ENCODE measurements at regions not wholly inside any gene's neighbourhood (a gene's known extent, or its start where the extent isn't known, plus 50 kb on each side); places are given as distances from the start of the nearest gene placed in this dataset.

- H2BK120ac ChIP-seq (ENCODE audit: low read depth, low read length) = no peak overlapping the region
- intact Hi-C loops (cut with micrococcal nuclease) (no loop called here), in situ Hi-C loops (cut with MboI; ENCODE audit: low sequenced_read_pairs) (no loop called here), dilution Hi-C loops (cut with HindIII; ENCODE audit: low sequenced_read_pairs, unreplicated experiment) (no loop called here)
- no peak overlapping the region for H3K4me3 ChIP-seq (ENCODE audit: insufficient read depth, low read depth, low read length)
- DNase-seq = no peak
- no peaks in the 10 kb centered on the region for H3K4me1 ChIP-seq (ENCODE audit: control insufficient read depth, insufficient read depth, low read length)
- no peak overlapping the region for H2BK15ac ChIP-seq (ENCODE audit: low read depth, low read length)
- H3K9ac ChIP-seq (ENCODE audit: low read depth, low read length) = no peak overlapping the region
- no peak overlapping the region for H3K27ac ChIP-seq (ENCODE audit: insufficient read depth, low read length)
- H3K9me3 ChIP-seq (ENCODE audit: control insufficient read depth, insufficient read depth, low read length) = no peaks in the 10 kb centered on the region; the same call in 1 of the 2 replicates
- H2BK20ac ChIP-seq (ENCODE audit: low read depth, low read length) = no peak overlapping the region
- no peak overlapping the region for H3K23ac ChIP-seq (ENCODE audit: low read depth, low read length)
- ChIA-PET CTCF (no interaction called here), POLR2A (ENCODE audit: unreplicated experiment) (no interaction called here)
- no peaks in the 10 kb centered on the region; the same call in 1 of the 2 replicates for H3K27me3 ChIP-seq (ENCODE audit: control insufficient read depth, insufficient read depth, low read length)
- H2AK5ac ChIP-seq (ENCODE audit: low read depth, low read length) = no peak overlapping the region
- no peak overlapping the region for H3K56ac ChIP-seq (ENCODE audit: extremely low read depth, insufficient read depth, low read length)
- H3K79me1 ChIP-seq (ENCODE audit: low read depth in 1 of 2, low read length in 2 of 2) = no peaks in the 10 kb centered on the region
- no peak overlapping the region for H3K4me2 ChIP-seq (ENCODE audit: low read depth, low read length)
- no peaks in the 10 kb centered on the region for H4K20me1 ChIP-seq (ENCODE audit: insufficient read depth, low read length)
- BruUV-seq (replicated peaks) = no TSS peak
- no peak overlapping the region for H3K4ac ChIP-seq (ENCODE audit: low read depth, low read length)
- H3K18ac ChIP-seq (ENCODE audit: low read depth, low read length) = no peak overlapping the region
- H4K91ac ChIP-seq (ENCODE audit: insufficient read depth, low read depth, low read length) = no peak overlapping the region
- 33% methylated on average over 2 of the region's 8 CpGs; no CpG with 5 or more reads in 1 of the 2 experiments for WGBS, 2 experiments (ENCODE audit: extremely low coverage in 2 of 2, insufficient read length in 1 of 2)
- no peak overlapping the region for H2AFZ ChIP-seq (replicated peaks; ENCODE audit: low read length, poor library complexity)
- ATAC-seq (ENCODE audit: low read depth) = no peak
- H4K5ac ChIP-seq (ENCODE audit: low read depth, low read length) = no peak overlapping the region
- no peak overlapping the region for H3K14ac ChIP-seq (replicated peaks; ENCODE audit: low read depth, low read length)
- no peak overlapping the region for H2AK9ac ChIP-seq (replicated peaks; ENCODE audit: low read depth, low read length, poor library complexity)
- no peak overlapping the region for H2BK5ac ChIP-seq (ENCODE audit: low read depth, low read length, poor library complexity, severe bottlenecking)
- no peaks in the 10 kb centered on the region for H3K36me3 ChIP-seq (ENCODE audit: control insufficient read depth, insufficient read depth, low read length)
- no peak overlapping the region for H4K8ac ChIP-seq (ENCODE audit: low read depth in 2 of 2, low read length in 2 of 2)
- TF ChIP-seq MAFK (IDR thresholded peaks at IDR 0.05; ENCODE audit: low read depth, low read length) (no peak), RCOR1 (IDR thresholded peaks at IDR 0.05; ENCODE audit: insufficient replicate concordance, low read length) (no peak), FOS (IDR thresholded peaks at IDR 0.05; ENCODE audit: low read depth, low read length) (no peak), POLR2A (IDR thresholded peaks at IDR 0.05; ENCODE audit: low read depth, low read length) (no peak), CHD1 (IDR thresholded peaks at IDR 0.05; ENCODE audit: low read depth, low read length) (no peak), BHLHE40 (IDR thresholded peaks at IDR 0.05; ENCODE audit: low read depth, low read length) (no peak), RAD21 (IDR thresholded peaks at IDR 0.05; ENCODE audit: low read length) (no peak), RFX5 (IDR thresholded peaks at IDR 0.05; ENCODE audit: low read depth, low read length) (no peak), MXI1 (IDR thresholded peaks at IDR 0.05; ENCODE audit: borderline replicate concordance, low read depth, low read length) (no peak), CEBPB (IDR thresholded peaks at IDR 0.05; ENCODE audit: low read depth, low read length) (no peak), MAZ (IDR thresholded peaks at IDR 0.05; ENCODE audit: borderline replicate concordance, low read depth, low read length) (no peak), SMC3 (IDR thresholded peaks at IDR 0.05; ENCODE audit: low read depth, low read length) (no peak), CTCF (conservative IDR thresholded peaks at IDR 0.05; ENCODE audit: low read depth, low read length) (no peak), NFE2L2 (IDR thresholded peaks at IDR 0.05; ENCODE audit: low read depth, low read length) (no peak)
- TF ChIP-seq, protein P1, sequence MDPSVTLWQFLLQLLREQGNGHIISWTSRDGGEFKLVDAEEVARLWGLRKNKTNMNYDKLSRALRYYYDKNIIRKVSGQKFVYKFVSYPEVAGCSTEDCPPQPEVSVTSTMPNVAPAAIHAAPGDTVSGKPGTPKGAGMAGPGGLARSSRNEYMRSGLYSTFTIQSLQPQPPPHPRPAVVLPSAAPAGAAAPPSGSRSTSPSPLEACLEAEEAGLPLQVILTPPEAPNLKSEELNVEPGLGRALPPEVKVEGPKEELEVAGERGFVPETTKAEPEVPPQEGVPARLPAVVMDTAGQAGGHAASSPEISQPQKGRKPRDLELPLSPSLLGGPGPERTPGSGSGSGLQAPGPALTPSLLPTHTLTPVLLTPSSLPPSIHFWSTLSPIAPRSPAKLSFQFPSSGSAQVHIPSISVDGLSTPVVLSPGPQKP (IDR thresholded peaks at IDR 0.05; ENCODE audit: borderline replicate concordance, low read depth, low read length) = no peak
- TF ChIP-seq, protein P2, sequence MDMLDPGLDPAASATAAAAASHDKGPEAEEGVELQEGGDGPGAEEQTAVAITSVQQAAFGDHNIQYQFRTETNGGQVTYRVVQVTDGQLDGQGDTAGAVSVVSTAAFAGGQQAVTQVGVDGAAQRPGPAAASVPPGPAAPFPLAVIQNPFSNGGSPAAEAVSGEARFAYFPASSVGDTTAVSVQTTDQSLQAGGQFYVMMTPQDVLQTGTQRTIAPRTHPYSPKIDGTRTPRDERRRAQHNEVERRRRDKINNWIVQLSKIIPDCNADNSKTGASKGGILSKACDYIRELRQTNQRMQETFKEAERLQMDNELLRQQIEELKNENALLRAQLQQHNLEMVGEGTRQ (IDR thresholded peaks at IDR 0.05; ENCODE audit: low read depth, low read length) = no peak
- no peaks in the 10 kb centered on the region for H3K9me1 ChIP-seq (ENCODE audit: insufficient read depth, low read length)
Observed at GRCh38 chr6:163919652-163920051, 505.1 kb downstream of the QKI start.

All from IMR-90 (cell line).